Kidney epithelial cell (primary cell): ENCODE measurements at regions not wholly inside any gene's neighbourhood (a gene's known extent, or its start where the extent isn't known, plus 50 kb on each side); places are given as distances from the start of the nearest gene placed in this dataset.
"Not testable (repeated sequence)": the region's sequence is repeated elsewhere in the genome, so short reads cannot be mapped to it uniquely, and the experiment has no call there.

Experiments used
- DNase-seq: peaks from one replicate; pipeline ENCODE4 v3.0.0-alpha.2; 2010; ENCODE audit warnings: low read depth
- H3K27me3 ChIP-seq: 2 replicates; pipeline ENCODE4 v1.6.0; 2011; ENCODE audit warnings: low read length; ENCODE audit not compliant: control insufficient read depth, insufficient read depth
- H3K36me3 ChIP-seq: 2 replicates; pipeline ENCODE4 v1.5.1; 2011; ENCODE audit warnings: low read length; ENCODE audit not compliant: control insufficient read depth, insufficient read depth
- H3K4me3 ChIP-seq: 2 replicates; pipeline ENCODE4 v1.5.1; 2011; ENCODE audit warnings: low read depth, mild to moderate bottlenecking, control low read depth, low read length
- TF ChIP-seq, protein P1 (sequence below): IDR thresholded peaks from 2 replicates; pipeline ENCODE4 v1.5.1; 2011; ENCODE audit warnings: mild to moderate bottlenecking, moderate library complexity, low read length, control low read depth, inconsistent platforms; ENCODE audit not compliant: insufficient read depth, poor library complexity, severe bottlenecking

- H3K4me3 ChIP-seq = no peak overlapping the region
- TF ChIP-seq, protein P1, sequence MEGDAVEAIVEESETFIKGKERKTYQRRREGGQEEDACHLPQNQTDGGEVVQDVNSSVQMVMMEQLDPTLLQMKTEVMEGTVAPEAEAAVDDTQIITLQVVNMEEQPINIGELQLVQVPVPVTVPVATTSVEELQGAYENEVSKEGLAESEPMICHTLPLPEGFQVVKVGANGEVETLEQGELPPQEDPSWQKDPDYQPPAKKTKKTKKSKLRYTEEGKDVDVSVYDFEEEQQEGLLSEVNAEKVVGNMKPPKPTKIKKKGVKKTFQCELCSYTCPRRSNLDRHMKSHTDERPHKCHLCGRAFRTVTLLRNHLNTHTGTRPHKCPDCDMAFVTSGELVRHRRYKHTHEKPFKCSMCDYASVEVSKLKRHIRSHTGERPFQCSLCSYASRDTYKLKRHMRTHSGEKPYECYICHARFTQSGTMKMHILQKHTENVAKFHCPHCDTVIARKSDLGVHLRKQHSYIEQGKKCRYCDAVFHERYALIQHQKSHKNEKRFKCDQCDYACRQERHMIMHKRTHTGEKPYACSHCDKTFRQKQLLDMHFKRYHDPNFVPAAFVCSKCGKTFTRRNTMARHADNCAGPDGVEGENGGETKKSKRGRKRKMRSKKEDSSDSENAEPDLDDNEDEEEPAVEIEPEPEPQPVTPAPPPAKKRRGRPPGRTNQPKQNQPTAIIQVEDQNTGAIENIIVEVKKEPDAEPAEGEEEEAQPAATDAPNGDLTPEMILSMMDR = no peak
- no peak for DNase-seq
- no peaks in the 10 kb centered on the region for H3K36me3 ChIP-seq
- H3K27me3 ChIP-seq = no peaks in the 10 kb centered on the region
Measured at GRCh38 chrX:108875548-108875947, 139.2 kb upstream of the IRS4 start.

GRCh38 chrX:108843039-108843438, 106.7 kb upstream of the IRS4 start:
- not testable (repeated sequence) for H3K36me3 ChIP-seq, H3K4me3 ChIP-seq, H3K27me3 ChIP-seq, DNase-seq

DNA sequence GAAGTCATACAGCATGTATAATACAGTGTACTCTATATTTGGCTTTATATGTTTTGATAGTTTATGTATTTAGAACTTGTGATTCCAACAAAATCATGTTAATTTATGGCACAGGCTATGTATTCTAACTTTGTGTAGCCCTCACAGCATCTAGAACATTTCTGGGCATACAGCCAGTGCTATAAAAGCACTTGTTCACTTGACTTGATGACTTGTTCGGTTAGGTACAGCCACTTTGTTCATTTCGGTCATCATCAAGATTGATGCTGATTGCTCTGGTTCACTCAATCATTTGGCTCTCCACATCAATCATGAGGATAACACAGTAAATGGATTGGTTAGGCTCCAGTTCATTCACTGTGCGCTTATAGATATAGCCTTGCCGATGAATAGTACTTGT, 97.6 kb upstream of the IRS4 start:
- DNase-seq = no peak
- Histone ChIP-seq H3K36me3 (no peaks in the 10 kb centered on the region), H3K4me3 (no peak overlapping the region), H3K27me3 (no peaks in the 10 kb centered on the region)
- TF ChIP-seq, protein P1 = no peak

DNA sequence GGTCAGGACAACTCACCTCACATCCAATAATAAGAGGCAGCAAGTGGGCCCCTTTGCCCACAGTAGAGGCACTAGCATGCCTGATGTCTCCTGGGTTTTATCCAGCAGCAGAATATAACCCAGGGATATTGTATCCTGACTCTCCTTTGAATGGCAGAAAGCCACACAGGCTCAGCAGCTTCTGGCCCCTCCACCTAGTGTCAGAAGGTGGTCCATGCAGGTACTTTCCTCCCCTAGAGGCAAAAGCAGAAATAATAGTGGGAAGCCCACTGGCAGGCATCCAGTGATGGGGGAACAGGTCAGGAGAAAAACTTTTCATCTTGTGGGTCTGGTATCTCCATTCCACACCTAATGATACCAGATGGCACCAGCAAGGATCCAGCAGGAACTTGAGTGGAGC, 75.5 kb upstream of the IRS4 start:
- H3K27me3 ChIP-seq = no peaks in the 10 kb centered on the region
- no peaks in the 10 kb centered on the region for H3K36me3 ChIP-seq
- TF ChIP-seq, protein P1 = no peak
- H3K4me3 ChIP-seq = no peak overlapping the region
- no peak for DNase-seq

DNA sequence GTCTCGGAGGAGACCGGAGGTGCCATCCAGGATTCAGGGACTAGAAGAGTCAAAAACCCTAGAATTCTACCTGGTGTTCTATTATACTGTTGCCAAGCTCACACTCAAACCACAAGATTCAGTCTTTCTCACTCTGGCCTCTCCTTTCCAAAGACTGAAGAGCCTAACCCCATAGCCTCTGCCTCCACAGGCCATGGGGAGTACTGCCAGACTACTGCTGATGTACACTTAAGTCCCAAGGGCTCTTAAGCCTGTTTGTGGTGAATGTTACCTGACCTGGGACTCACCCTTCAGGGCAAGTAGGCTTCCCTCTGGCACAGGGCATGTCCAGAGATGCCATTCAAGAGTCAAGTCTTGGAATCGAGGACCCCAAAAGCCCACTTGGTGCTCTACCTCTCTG, 58.9 kb upstream of the IRS4 start:
- TF ChIP-seq, protein P1 = no peak
- Histone ChIP-seq H3K27me3 (no peaks in the 10 kb centered on the region), H3K4me3 (no peak overlapping the region), H3K36me3 (no peaks in the 10 kb centered on the region)
- no peak for DNase-seq
